K562 (cell line): ENCODE measurements at regions not wholly inside any gene's neighbourhood (a gene's known extent, or its start where the extent isn't known, plus 50 kb on each side); places are given as distances from the start of the nearest gene placed in this dataset.

Experiments used
- CBX2 ChIP-seq: fragments of 200-600 bp; sonication (generic); IDR thresholded peaks from one replicate; pipeline ENCODE4 v1.6.1; 2012; ENCODE audit warnings: mild to moderate bottlenecking, low read length, inconsistent platforms; ENCODE audit not compliant: insufficient read depth, poor library complexity, severe bottlenecking
- EHMT2 ChIP-seq: fragments of 450-650 bp; IDR thresholded peaks from 2 replicates; pipeline ENCODE4 v1.6.1; 2018; ENCODE audit warnings: antibody characterized with exemption
- MAFK ChIP-seq: IDR thresholded peaks from 2 replicates; pipeline ENCODE4 v1.6.1; 2011; ENCODE audit warnings: low read length, improper control_type of control experiment
- NR2F6 ChIP-seq: fragments of 450-650 bp; formaldehyde crosslinking; IDR thresholded peaks from 2 replicates; pipeline ENCODE4 v1.4.0; 2020; ENCODE audit warnings: mild to moderate bottlenecking
- NR4A1 ChIP-seq, 2 experiments: fragments of 250-450 bp in 1 of 2; fragments of 450-650 bp in 1 of 2; sonication (Bioruptor Pico) in 1 of 2; IDR thresholded peaks; 2 replicates each; pipeline versions ENCODE4 v1.4.0 to v1.6.1; 2016 to 2020; ENCODE audit warnings: mild to moderate bottlenecking in 2 of 2, missing compliant biosample characterization in 1 of 2, missing genetic modification characterization in 1 of 2, moderate library complexity in 1 of 2
- SP1 ChIP-seq: sonication (generic); formaldehyde crosslinking; IDR thresholded peaks from 2 replicates; pipeline ENCODE4 v1.8.1; 2022; ENCODE audit warnings: mild to moderate bottlenecking, missing genetic modification reagents
- ZNF398 ChIP-seq: fragments of 250-450 bp; sonication (Bioruptor Pico); IDR thresholded peaks from 2 replicates; pipeline ENCODE4 v1.8.0; 2021; ENCODE audit warnings: moderate library complexity, mild to moderate bottlenecking, inconsistent platforms
- ZNF436 ChIP-seq: fragments of 250-450, 450-650 bp; sonication (Bioruptor Pico); formaldehyde crosslinking; IDR thresholded peaks from 2 replicates; pipeline ENCODE4 v1.7.0; 2020; ENCODE audit warnings: mild to moderate bottlenecking

DNA sequence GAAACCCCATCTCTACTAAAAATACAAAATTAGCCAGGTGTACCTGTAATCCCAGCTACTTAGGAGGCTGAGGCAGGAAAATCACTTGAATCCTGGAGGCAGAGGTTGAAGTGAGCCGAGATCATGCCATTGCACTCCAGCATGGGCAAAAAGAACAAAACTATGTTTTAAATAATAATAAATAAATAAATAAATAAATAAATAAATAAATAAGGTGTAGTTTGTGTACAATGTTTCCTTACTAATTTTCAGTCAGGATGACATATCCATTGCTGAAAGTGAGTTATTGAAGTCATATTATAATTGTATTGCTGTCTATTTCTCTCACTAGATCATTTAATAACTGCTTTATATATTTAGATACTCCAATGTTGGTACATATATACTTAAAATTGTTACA lies 581.5 kb upstream of the DAB2 start:
- no peak for TF ChIP-seq EHMT2
- TF ChIP-seq ZNF436 (CRISPR knock-in tag): no peak
- no peak for TF ChIP-seq CBX2
- TF ChIP-seq ZNF398 (CRISPR knock-in tag): no peak
- TF ChIP-seq NR2F6 (CRISPR knock-in tag): no peak
- TF ChIP-seq SP1 (CRISPR knock-in tag): no peak
- no peak for TF ChIP-seq MAFK
- TF ChIP-seq NR4A1 (CRISPR knock-in tag; IDR thresholded peaks at IDR 0.05): no peak
- TF ChIP-seq NR4A1 (tag; IDR thresholded peaks at IDR 0.05): no peak
